ENCODE measurements at regions not wholly inside any gene's neighbourhood (a gene's known extent, or its start where the extent isn't known, plus 50 kb on each side); places are given as distances from the start of the nearest gene placed in this dataset.

DNA sequence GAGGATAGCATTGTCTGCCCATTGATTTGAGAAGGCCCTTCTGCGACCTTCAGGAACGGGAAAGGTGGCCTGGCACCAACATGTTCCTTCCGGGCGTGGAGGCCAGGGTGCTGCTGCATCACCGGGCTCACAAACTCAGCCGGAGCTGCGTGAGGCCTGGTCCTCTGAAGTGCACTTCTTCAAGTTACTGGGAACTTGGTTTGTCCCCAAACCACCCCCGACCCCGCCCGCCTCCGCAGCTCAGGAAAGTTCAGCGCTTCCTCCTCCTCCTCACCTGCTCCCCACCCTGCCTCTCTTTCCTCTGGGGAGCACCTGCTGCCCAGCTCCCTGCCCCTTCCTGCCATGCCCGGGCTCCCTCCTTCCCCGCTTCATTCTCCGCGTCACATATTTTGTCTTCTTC is 116.0 kb upstream of the LRPAP1 start:
- DNase-seq = no peak
- no peak overlapping the region for H3K27ac Mint-ChIP-seq
- H3K27me3 Mint-ChIP-seq (ENCODE audit: low read depth in 3 of 3) = peaks cover 2 to 12% (median 4%) of the 10 kb centered on the region in 3 donors
- H3K4me3 Mint-ChIP-seq = no peak overlapping the region
- no peaks in the 10 kb centered on the region for H3K36me3 Mint-ChIP-seq
- no peaks in the 10 kb centered on the region for H3K4me1 Mint-ChIP-seq
- no peaks in the 10 kb centered on the region for H3K9me3 Mint-ChIP-seq

DNA sequence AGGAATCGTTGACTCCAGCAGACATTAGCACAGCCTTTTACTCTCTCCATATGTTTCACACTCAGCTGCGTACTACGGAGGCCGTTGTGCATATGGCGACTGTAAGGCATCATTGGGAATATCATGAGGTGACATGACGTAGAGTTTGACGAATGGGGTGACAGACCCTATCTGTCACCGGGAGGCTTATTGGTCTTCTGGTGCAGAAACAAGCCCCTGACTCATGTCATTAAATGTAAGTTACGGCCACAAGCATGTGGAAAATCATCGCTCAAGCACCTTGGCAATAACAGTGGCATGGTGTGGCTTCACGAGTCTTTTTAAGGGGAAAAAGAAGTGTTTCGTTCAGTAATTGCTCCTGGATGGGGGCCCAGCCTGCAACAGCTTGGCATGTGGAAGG is 115.2 kb upstream of the LRPAP1 start:
- no peak for DNase-seq
- Mint-ChIP-seq H3K36me3 (no peaks in the 10 kb centered on the region), H3K27me3 (ENCODE audit: low read depth in 3 of 3) (peaks cover 2 to 9% (median 4%) of the 10 kb centered on the region in 3 donors), H3K27ac (no peak overlapping the region), H3K9me3 (no peaks in the 10 kb centered on the region), H3K4me1 (no peaks in the 10 kb centered on the region), H3K4me3 (no peak overlapping the region)

DNA sequence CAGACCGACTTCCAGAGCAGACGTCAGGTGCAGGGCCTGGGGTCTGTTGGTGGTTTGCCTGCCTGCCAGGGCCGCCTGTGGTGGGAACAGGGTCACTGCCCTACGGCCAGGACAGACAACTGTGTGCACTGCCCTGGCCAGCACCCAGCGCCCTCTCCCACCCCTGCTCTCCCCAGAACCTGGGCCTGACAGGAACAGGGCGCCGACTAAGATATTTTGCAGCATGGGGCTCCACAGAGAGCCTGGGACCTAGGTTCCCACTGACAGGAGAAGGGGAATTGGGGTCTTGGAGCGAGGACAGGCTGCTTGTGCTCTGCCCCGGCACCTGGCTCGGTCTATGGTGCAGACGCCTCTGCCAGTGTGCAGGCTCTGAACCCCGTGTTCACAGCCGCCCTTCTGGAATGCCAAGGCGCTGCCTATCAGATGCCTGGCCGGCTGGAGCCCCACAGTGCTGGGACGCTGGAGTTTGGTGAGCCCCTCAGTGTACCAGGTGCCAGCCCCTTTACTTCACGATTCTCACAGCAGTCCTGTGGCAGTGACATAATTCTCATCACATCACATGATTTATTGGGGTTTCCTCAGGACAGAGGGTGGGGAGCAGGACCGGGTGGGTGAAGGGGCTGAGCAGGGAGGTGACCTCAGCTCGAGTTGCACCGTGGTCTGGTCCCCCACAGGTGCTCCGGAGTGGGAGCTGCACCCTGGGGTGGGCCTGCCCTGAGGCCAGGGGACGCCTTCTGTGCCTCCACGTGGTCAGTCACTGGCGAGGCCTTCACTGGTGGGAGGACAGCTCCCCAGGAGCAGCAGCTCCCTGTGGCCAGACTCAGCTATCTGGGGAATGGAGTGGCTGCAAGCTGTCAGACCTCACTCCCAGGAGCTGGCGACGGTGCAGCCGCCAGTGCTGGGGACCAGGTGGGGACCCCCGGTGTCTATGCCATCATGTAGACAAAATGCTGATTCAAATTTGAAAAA is 113.8 kb upstream of the LRPAP1 start:
- Mint-ChIP-seq H3K9me3 (no peaks in the 10 kb centered on the region), H3K4me1 (no peaks in the 10 kb centered on the region), H3K27ac (no peak overlapping the region), H3K27me3 (ENCODE audit: low read depth in 3 of 3) (peaks cover 2 to 9% (median 4%) of the 10 kb centered on the region in 3 donors), H3K36me3 (no peaks in the 10 kb centered on the region), H3K4me3 (no peak overlapping the region)
- DNase-seq = no peak

DNA sequence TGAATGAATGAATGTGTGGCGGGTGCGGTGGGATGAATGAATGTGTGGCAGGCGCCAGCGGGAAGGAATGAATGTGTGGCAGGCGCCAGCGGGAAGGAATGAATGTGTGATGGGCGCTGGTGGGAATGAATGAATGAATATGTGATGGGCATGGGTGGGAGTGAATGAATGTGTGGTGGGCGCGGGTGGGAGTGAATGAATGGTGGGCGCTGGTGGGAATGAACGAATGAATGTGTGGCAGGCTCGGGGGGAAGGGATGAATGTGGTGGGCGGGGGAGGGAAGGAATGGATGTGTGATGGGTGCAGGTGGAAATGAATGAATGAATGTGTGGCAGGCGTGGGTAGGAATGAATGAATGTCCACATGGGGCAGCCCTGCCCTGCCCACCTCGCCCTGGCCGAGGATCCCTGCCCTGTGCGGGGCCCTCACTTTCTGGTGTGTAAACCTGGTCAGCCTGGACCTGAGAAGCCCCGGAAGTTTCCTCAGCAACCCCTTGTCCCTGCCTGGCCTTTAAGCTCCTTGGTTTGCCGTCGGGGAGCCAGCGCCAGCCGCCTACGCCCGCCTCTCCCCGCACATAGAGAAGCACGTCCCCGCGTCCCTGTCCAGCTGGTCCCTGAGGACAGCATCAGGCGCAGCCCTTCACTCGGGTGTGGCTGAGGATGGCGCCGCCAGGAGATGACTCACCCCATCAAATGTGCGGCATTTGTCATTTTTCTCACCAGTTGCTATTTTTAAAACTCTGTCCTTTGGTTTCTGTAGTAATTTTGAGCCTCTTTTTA is 112.8 kb upstream of the LRPAP1 start:
- Mint-ChIP-seq H3K27ac (no peak overlapping the region), H3K27me3 (ENCODE audit: low read depth in 3 of 3) (peaks cover 2 to 6% (median 3%) of the 10 kb centered on the region in 3 donors), H3K9me3 (no peaks in the 10 kb centered on the region), H3K36me3 (no peaks in the 10 kb centered on the region), H3K4me3 (no peak overlapping the region), H3K4me1 (no peaks in the 10 kb centered on the region)
- no peak for DNase-seq

DNA sequence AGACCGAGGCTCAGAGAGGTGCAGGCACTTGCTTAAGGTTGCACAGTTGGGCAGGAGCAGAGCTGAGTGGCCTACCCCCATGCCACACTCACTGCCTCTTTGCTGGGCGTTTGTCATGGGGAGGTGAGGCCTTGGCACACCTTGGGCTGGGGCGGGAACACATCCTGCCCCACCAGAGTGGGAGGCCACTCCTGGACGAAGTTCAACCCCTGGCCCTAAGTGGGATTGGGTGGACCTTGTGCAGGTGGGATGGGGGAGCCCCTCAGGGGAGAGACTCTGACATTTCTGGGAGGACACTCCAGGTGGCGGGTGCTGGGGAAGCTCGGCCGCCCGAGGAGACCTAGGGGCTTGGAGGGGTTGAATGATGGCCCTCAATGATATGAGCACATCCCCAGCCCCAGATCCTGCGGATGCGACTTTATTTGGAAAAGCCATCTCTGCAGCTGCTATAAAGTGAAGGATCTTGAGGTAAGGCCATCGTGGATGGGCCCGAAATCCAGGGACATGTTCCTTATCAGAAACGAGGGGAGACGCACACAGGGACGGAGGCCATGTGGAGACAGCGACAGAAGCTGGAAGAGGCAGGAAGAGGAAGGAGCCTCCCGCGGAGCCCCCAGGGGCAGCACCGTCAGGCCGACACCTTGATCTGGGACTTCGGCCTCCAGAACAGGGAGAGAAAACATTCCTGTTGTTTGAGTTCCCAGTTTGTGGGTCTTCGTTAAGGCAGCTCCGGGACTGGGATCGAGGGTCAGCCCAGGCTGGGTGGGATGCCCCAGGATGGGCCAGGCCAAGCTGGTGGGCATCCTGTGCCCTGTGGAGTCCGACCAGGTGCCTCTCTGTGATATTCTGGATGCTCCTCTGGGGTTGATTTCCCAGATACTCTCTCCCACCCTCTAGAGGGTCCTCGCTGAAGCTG is 111.6 kb upstream of the LRPAP1 start:
- H3K27me3 Mint-ChIP-seq (ENCODE audit: low read depth in 3 of 3) = peaks cover 2 to 7% (median 6%) of the 10 kb centered on the region in 3 donors

DNA sequence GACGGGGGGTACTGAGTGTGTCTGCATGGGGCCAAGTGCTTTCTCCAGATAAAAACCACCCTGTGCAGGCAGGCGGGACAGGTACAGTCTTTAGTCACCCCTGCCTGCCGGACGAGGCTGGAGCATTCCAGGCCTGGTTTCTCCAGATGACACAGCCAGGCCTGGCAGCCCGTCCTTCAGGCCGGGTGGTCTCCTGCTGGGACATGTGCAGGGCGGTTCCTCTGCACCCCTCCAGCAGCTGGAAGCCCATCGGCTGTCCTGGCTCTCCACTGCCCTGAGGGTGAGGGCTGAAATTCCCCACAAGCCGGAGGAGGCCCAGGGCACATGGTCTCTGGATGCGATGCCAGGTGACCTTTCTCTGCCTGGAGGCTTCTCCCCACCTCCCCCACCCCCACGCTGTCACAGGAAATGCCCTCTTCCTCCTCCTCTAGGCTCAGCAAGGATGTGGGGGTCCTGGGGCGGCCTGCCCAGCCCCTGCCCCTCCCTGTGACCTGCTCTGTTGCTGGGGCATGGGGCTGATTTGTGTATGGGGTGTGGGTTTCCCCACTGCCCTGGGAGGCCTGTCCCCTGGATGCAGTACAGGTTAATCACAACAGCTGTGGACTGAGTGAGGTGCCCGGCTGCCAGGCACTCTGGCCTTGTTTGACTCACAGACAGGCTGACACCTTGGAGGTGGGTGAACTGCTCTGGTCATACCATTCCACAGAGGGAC is 110.7 kb upstream of the LRPAP1 start:
- H3K4me1 Mint-ChIP-seq = no peaks in the 10 kb centered on the region
- no peak for DNase-seq
- no peaks in the 10 kb centered on the region for H3K36me3 Mint-ChIP-seq
- H3K27ac Mint-ChIP-seq = no peak overlapping the region
- H3K9me3 Mint-ChIP-seq = no peaks in the 10 kb centered on the region
- H3K4me3 Mint-ChIP-seq = no peak overlapping the region
- peaks cover 2 to 8% (median 7%) of the 10 kb centered on the region in 3 donors for H3K27me3 Mint-ChIP-seq (ENCODE audit: low read depth in 3 of 3)

More for the DNA sequence above, 111.6 kb upstream of the LRPAP1 start:
- H3K4me3 Mint-ChIP-seq = no peak overlapping the region
- H3K36me3 Mint-ChIP-seq = no peaks in the 10 kb centered on the region
- H3K4me1 Mint-ChIP-seq = no peaks in the 10 kb centered on the region
- no peak overlapping the region for H3K27ac Mint-ChIP-seq
- DNase-seq = no peak
- no peaks in the 10 kb centered on the region for H3K9me3 Mint-ChIP-seq

DNA sequence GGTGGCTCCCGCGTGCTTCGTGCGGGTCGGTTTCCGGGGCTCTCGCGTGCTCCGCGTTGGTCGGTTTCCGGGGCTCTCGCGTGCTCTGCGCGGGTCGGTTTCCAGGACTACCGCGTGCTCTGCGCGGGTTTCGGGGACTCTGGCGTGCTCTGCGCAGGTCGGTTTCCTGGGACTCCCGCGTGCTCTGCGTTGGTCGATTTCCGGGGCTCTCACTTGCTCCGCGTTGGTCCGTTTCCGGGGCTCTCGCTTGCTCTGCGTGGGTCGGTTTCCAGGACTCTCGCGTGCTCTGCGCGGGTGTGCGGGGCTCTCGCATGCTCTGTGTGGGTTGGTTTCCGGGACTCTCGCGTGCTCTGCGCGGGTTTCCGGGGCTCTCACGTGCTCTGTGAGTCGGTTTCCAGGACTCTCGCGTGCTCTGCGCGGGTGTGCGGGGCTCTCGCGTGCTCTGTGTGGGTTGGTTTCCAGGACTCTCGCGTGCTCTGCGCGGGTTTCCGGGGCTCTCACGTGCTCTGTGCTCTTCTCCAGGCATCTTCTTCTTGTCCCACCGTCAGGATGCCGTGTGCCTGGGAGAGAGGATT is 109.9 kb upstream of the LRPAP1 start:
- Mint-ChIP-seq H3K27me3 (ENCODE audit: low read depth in 3 of 3) (peaks cover 2 to 7% (median 5%) of the 10 kb centered on the region in 3 donors), H3K9me3 (no peaks in the 10 kb centered on the region)

DNA sequence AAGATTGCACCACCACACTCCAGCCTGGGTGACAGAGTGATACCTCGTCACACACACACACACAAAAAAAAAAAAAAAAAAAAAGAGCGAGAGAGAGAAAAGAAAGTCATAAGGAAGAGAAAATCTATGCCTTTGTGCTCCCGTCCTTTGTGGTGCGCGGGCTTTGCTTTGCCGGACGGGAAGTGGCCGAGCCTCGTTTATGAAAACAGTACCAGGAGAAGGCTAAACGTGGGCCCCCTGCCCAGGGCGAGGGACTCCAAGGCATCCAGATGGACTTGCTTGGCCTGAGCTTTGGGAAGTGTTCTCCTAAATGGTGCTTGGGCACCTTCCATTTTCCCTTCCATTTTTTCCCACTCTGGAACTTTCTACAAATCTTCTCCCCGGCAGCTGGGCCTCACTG is 109.3 kb upstream of the LRPAP1 start:
- peaks cover 2 to 7% (median 5%) of the 10 kb centered on the region in 3 donors for H3K27me3 Mint-ChIP-seq (ENCODE audit: low read depth in 3 of 3)
- H3K36me3 Mint-ChIP-seq = no peaks in the 10 kb centered on the region
- H3K4me1 Mint-ChIP-seq = no peaks in the 10 kb centered on the region
- DNase-seq = no peak
- no peak overlapping the region for H3K4me3 Mint-ChIP-seq
- H3K9me3 Mint-ChIP-seq = no peaks in the 10 kb centered on the region
- H3K27ac Mint-ChIP-seq = no peak overlapping the region

More for the DNA sequence above, 109.9 kb upstream of the LRPAP1 start:
- H3K27ac Mint-ChIP-seq = no peak overlapping the region
- no peak for DNase-seq
- no peaks in the 10 kb centered on the region for H3K4me1 Mint-ChIP-seq
- H3K36me3 Mint-ChIP-seq = no peaks in the 10 kb centered on the region
- H3K4me3 Mint-ChIP-seq = no peak overlapping the region

DNA sequence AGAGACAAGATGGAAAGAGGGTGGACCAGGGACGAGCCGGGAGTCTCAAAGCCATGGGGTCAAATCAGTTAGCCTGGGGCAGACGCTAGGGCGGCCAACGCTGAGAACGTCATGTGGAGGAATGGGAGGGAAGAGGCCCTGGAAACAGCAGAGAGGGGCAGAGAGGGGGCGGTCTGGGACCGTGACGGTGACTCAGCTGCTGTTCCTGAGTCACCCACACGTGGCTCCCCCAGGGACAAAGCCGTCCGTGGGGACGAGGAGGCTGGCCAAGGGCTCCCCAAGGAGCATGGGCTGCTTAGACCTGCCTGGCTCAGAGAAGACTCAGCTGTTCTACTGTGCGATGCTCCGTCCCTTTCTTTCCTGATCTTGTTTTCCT is 108.4 kb upstream of the LRPAP1 start:
- no peaks in the 10 kb centered on the region for H3K36me3 Mint-ChIP-seq
- H3K4me1 Mint-ChIP-seq = no peaks in the 10 kb centered on the region
- DNase-seq = no peak
- no peak overlapping the region for H3K27ac Mint-ChIP-seq
- H3K9me3 Mint-ChIP-seq = no peaks in the 10 kb centered on the region
- peaks cover 4 to 8% (median 7%) of the 10 kb centered on the region in 3 donors for H3K27me3 Mint-ChIP-seq (ENCODE audit: low read depth in 3 of 3)
- no peak overlapping the region for H3K4me3 Mint-ChIP-seq

DNA sequence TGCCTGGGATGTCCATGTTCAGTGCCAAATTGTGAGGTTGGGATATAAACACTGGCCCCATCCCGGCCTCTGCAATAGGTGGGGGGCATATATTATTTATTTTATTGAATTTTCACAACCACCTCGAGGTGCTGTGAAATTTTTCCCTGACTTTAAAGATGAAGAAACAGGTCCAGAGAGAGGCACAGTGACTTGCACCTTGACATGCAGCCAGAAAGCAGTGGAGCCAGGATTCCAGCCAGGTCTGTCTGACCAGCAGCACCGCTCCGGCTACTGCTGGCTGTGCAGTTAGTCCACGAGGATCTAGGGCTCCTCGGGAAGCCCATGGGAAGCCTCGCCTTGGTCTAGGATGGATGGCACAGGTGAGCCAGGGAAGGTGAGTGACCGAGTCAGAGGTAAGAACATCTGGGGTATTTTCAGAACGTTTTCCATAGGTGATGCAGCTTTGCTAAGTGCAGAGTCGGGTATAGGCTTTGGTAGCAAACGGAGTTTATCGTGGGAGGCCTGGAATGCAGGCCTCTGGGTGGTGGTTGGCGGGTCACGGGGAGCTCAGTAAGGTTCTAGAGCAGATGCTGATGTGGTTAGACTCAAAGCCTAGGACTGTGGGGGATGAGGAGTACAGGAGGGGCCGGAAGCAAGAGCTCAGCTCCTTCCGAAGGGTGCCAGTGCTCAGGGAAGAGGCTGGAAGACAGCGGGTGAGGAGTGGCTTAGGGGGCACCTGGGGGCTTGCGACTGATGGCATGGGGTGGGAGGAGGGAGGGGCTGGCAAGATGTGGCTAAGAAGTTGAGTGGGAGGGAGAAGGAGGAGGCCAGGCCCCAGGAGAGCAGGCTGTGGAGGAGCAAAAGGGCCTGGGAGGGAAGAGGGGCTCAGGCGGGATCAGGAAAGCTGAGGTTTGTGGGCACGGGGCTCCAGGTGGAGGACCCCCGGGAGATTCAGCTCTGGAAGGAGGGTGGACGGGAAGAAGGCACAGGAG is 107.7 kb upstream of the LRPAP1 start:
- no peaks in the 10 kb centered on the region for H3K36me3 Mint-ChIP-seq
- H3K9me3 Mint-ChIP-seq = no peaks in the 10 kb centered on the region
- H3K27ac Mint-ChIP-seq = no peak overlapping the region
- H3K27me3 Mint-ChIP-seq (ENCODE audit: low read depth in 3 of 3) = peaks cover 4 to 8% (median 7%) of the 10 kb centered on the region in 3 donors
- no peak overlapping the region for H3K4me3 Mint-ChIP-seq
- DNase-seq = no peak
- no peaks in the 10 kb centered on the region for H3K4me1 Mint-ChIP-seq

DNA sequence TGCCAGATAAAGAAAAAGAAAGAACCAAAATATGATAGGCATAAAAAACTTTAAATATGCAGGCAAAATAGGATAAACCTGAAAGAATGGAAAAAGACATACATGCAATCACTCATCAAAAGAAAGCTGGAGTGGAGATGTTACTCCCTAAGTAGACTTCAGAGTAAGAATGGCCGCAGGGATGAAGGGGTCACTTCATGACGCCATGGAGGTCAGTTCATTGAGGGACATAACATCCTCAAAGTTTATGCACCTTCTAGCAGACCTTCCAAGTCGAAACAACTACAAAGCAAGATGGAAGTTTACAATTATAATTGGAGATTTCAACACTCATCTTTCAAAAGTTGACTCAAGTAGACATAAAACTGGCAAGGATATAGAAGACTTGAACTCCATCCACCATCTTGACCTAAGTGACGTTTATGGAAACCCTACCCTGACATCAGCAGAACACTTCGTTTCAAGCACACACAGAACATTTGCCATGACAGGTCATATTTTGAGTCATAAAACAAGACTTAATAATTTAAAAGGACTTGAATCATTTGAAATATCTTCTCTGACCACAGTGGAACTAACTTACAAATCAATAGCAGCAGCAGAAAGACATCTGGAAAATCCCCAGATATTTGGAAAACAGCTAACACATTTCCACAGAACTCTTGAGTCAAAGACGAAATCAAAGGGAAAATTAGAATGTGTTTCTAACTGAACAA is 106.0 kb upstream of the LRPAP1 start:
- no peak for DNase-seq
- Mint-ChIP-seq H3K9me3 (no peaks in the 10 kb centered on the region), H3K36me3 (no peaks in the 10 kb centered on the region), H3K4me3 (no peak overlapping the region), H3K27ac (no peak overlapping the region), H3K4me1 (no peaks in the 10 kb centered on the region), H3K27me3 (ENCODE audit: low read depth in 3 of 3) (peaks cover 2 to 6% (median 6%) of the 10 kb centered on the region in 3 donors)

Measured in immature natural killer cell (primary cell).